HepG2 (cell line): ENCODE measurements at regions not wholly inside any gene's neighbourhood (a gene's known extent, or its start where the extent isn't known, plus 50 kb on each side); places are given as distances from the start of the nearest gene placed in this dataset.
A peak's percentile ranks its signal among the peaks of the same experiment; 100 is the strongest.

Experiments
- BRD4 ChIP-seq: sonication (generic); formaldehyde crosslinking; IDR thresholded peaks from 2 replicates; pipeline ENCODE4 v1.4.0; 2020; ENCODE audit warnings: missing genetic modification reagents
- ETV5 ChIP-seq: IDR thresholded peaks from 2 replicates; pipeline ENCODE4 v1.6.1; 2018; ENCODE audit warnings: missing biosample characterization, missing genetic modification reagents, inconsistent platforms, borderline replicate concordance
- HNRNPH1 ChIP-seq: fragments of 200-400 bp; formaldehyde crosslinking; optimal IDR thresholded peaks from 2 replicates; pipeline ENCODE3; 2017; ENCODE audit warnings: mild to moderate bottlenecking, low read depth, low read length
- ISX ChIP-seq: sonication (generic); formaldehyde crosslinking; conservative IDR thresholded peaks from 2 replicates; pipeline ENCODE4 v1.5.0; 2020; ENCODE audit warnings: missing genetic modification reagents
- JDP2 ChIP-seq: sonication (generic); formaldehyde crosslinking; IDR thresholded peaks from 2 replicates; pipeline ENCODE4 v1.8.1; 2022; ENCODE audit warnings: missing genetic modification reagents, borderline replicate concordance
- KMT2B ChIP-seq: IDR thresholded peaks from 2 replicates; pipeline ENCODE4 v1.6.1; 2016; ENCODE audit warnings: missing genetic modification reagents, missing compliant biosample characterization
- ZNF550 ChIP-seq: sonication (generic); formaldehyde crosslinking; IDR thresholded peaks from 2 replicates; pipeline ENCODE4 v1.4.0; 2020; ENCODE audit warnings: mild to moderate bottlenecking, missing genetic modification reagents, borderline replicate concordance
- ZNF558 ChIP-seq: sonication (generic); formaldehyde crosslinking; IDR thresholded peaks from 2 replicates; pipeline ENCODE4 v1.9.0; 2022; ENCODE audit warnings: mild to moderate bottlenecking, missing genetic modification reagents, borderline replicate concordance
- ZNF644 ChIP-seq: IDR thresholded peaks from 2 replicates; pipeline ENCODE4 v1.6.1; 2016; ENCODE audit warnings: low read depth
- ZNF674 ChIP-seq: sonication (generic); formaldehyde crosslinking; IDR thresholded peaks from 2 replicates; pipeline ENCODE4 v1.5.0; 2020; ENCODE audit warnings: low read depth, mild to moderate bottlenecking, missing genetic modification reagents
- ZNF839 ChIP-seq: sonication (generic); formaldehyde crosslinking; IDR thresholded peaks from 2 replicates; pipeline ENCODE4 v1.4.0; 2020; ENCODE audit warnings: missing genetic modification reagents, mild to moderate bottlenecking, borderline replicate concordance
- TF ChIP-seq, protein P1 (sequence below): IDR thresholded peaks from 2 replicates; pipeline ENCODE4 v1.6.1; 2018; ENCODE audit warnings: missing genetic modification reagents, mild to moderate bottlenecking, missing compliant biosample characterization
- TF ChIP-seq, protein P2 (sequence below): sonication (generic); formaldehyde crosslinking; IDR thresholded peaks from 2 replicates; pipeline ENCODE4 v1.9.0; 2021; ENCODE audit warnings: missing genetic modification reagents, mild to moderate bottlenecking, borderline replicate concordance
- TF ChIP-seq, protein P3 (sequence below): sonication (generic); formaldehyde crosslinking; IDR thresholded peaks from 2 replicates; pipeline ENCODE4 v1.4.0; 2020; ENCODE audit warnings: mild to moderate bottlenecking, missing genetic modification reagents
- TF ChIP-seq, protein P4 (sequence below): IDR thresholded peaks from 2 replicates; pipeline ENCODE4 v1.6.1; 2016; ENCODE audit warnings: missing genetic modification reagents, missing compliant biosample characterization
- TF ChIP-seq, protein P5 (sequence below): IDR thresholded peaks from 2 replicates; pipeline ENCODE4 v1.4.0; 2020; ENCODE audit warnings: mild to moderate bottlenecking, missing genetic modification reagents

- TF ChIP-seq, protein P1, sequence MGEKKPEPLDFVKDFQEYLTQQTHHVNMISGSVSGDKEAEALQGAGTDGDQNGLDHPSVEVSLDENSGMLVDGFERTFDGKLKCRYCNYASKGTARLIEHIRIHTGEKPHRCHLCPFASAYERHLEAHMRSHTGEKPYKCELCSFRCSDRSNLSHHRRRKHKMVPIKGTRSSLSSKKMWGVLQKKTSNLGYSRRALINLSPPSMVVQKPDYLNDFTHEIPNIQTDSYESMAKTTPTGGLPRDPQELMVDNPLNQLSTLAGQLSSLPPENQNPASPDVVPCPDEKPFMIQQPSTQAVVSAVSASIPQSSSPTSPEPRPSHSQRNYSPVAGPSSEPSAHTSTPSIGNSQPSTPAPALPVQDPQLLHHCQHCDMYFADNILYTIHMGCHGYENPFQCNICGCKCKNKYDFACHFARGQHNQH (CRISPR knock-in tag), result no peak
- TF ChIP-seq, protein P2, sequence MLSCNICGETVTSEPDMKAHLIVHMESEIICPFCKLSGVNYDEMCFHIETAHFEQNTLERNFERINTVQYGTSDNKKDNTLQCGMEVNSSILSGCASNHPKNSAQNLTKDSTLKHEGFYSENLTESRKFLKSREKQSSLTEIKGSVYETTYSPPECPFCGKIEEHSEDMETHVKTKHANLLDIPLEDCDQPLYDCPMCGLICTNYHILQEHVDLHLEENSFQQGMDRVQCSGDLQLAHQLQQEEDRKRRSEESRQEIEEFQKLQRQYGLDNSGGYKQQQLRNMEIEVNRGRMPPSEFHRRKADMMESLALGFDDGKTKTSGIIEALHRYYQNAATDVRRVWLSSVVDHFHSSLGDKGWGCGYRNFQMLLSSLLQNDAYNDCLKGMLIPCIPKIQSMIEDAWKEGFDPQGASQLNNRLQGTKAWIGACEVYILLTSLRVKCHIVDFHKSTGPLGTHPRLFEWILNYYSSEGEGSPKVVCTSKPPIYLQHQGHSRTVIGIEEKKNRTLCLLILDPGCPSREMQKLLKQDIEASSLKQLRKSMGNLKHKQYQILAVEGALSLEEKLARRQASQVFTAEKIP (CRISPR knock-in tag), result no peak
- no peak for TF ChIP-seq ZNF558 (CRISPR knock-in tag)
- no peak for TF ChIP-seq ZNF674 (CRISPR knock-in tag)
- no peak for TF ChIP-seq HNRNPH1
- no peak for TF ChIP-seq JDP2 (CRISPR knock-in tag)
- TF ChIP-seq, protein P3, sequence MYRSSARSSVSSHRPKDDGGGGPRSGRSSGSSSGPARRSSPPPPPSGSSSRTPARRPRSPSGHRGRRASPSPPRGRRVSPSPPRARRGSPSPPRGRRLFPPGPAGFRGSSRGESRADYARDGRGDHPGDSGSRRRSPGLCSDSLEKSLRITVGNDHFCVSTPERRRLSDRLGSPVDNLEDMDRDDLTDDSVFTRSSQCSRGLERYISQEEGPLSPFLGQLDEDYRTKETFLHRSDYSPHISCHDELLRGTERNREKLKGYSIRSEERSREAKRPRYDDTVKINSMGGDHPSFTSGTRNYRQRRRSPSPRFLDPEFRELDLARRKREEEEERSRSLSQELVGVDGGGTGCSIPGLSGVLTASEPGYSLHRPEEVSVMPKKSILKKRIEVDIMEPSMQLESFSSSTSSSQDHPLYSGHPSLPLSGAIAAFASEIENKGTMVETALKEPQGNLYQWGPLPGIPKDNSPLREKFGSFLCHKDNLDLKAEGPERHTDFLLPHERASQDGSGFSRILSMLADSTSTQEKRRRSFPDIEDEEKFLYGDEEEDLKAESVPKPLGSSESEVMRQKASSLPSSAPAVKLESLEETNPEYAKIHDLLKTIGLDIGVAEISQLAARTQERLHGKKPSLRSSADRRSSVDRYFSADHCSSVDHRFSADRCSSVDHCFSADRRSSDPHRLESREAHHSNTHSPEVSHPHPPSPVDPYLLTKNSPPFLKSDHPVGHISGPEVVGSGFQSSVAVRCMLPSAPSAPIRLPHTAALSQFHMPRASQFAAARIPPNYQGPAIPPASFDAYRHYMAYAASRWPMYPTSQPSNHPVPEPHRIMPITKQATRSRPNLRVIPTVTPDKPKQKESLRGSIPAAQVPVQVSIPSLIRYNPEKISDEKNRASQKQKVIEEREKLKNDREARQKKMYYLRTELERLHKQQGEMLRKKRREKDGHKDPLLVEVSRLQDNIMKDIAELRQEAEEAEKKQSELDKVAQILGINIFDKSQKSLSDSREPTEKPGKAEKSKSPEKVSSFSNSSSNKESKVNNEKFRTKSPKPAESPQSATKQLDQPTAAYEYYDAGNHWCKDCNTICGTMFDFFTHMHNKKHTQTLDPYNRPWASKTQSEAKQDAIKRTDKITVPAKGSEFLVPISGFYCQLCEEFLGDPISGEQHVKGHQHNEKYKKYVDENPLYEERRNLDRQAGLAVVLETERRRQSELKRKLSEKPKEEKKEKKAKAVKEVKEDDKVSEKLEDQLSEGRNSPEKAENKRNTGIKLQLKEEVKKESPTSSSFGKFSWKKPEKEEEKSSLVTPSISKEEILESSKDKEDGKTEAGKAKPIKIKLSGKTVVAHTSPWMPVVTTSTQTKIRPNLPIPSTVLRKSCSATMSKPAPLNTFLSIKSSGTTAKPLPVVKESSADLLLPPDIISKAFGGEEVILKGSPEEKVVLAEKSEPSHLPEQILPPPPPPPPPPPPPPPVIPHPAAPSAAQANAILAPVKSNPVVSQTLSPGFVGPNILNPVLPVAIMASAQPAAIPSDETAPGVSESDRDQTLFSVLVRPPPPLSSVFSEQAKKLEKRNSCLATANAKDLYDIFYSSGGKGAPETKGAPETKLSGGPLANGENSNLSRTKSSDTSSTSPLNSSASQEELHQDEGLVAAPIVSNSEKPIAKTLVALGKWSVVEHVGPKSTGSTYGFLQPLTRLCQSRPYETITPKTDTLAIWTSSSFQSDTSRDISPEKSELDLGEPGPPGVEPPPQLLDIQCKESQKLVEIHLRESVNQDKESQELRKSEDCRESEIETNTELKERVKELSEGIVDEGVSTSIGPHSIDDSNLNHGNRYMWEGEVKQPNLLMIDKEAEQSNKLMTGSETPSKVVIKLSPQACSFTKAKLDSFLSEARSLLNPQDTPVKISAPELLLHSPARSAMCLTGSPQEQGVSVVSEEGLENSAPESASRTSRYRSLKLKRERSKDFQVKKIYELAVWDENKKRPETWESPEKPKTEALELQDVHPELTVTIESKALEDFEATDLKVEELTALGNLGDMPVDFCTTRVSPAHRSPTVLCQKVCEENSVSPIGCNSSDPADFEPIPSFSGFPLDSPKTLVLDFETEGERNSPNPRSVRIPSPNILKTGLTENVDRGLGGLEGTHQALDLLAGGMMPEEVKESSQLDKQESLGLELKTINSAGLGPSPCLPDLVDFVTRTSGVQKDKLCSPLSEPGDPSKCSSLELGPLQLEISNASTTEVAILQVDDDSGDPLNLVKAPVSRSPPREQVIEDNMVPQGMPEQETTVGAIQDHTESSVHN (CRISPR knock-in tag), result no peak
- TF ChIP-seq ETV5, result no peak
- TF ChIP-seq, protein P4, sequence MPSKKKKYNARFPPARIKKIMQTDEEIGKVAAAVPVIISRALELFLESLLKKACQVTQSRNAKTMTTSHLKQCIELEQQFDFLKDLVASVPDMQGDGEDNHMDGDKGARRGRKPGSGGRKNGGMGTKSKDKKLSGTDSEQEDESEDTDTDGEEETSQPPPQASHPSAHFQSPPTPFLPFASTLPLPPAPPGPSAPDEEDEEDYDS (CRISPR knock-in tag), result no peak
- no peak for TF ChIP-seq ZNF550 (CRISPR knock-in tag)
- peak; percentile 64; the same call in 1 of the 2 replicates for TF ChIP-seq ZNF644
- TF ChIP-seq ISX, result no peak
- no peak for TF ChIP-seq ZNF839 (CRISPR knock-in tag)
- TF ChIP-seq, protein P5, sequence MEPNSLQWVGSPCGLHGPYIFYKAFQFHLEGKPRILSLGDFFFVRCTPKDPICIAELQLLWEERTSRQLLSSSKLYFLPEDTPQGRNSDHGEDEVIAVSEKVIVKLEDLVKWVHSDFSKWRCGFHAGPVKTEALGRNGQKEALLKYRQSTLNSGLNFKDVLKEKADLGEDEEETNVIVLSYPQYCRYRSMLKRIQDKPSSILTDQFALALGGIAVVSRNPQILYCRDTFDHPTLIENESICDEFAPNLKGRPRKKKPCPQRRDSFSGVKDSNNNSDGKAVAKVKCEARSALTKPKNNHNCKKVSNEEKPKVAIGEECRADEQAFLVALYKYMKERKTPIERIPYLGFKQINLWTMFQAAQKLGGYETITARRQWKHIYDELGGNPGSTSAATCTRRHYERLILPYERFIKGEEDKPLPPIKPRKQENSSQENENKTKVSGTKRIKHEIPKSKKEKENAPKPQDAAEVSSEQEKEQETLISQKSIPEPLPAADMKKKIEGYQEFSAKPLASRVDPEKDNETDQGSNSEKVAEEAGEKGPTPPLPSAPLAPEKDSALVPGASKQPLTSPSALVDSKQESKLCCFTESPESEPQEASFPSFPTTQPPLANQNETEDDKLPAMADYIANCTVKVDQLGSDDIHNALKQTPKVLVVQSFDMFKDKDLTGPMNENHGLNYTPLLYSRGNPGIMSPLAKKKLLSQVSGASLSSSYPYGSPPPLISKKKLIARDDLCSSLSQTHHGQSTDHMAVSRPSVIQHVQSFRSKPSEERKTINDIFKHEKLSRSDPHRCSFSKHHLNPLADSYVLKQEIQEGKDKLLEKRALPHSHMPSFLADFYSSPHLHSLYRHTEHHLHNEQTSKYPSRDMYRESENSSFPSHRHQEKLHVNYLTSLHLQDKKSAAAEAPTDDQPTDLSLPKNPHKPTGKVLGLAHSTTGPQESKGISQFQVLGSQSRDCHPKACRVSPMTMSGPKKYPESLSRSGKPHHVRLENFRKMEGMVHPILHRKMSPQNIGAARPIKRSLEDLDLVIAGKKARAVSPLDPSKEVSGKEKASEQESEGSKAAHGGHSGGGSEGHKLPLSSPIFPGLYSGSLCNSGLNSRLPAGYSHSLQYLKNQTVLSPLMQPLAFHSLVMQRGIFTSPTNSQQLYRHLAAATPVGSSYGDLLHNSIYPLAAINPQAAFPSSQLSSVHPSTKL (CRISPR knock-in tag), result no peak; the same call in 1 of the 2 replicates
- TF ChIP-seq KMT2B (CRISPR knock-in tag), result no peak
- no peak for TF ChIP-seq BRD4 (CRISPR knock-in tag)
Observed at GRCh38 chr16:9365370-9365728, 273.9 kb downstream of the HAPSTR1 start (continued).
